ENCODE measurements at regions not wholly inside any gene's neighbourhood (a gene's known extent, or its start where the extent isn't known, plus 50 kb on each side); places are given as distances from the start of the nearest gene placed in this dataset.
"Not testable (repeated sequence)": the region's sequence is repeated elsewhere in the genome, so short reads cannot be mapped to it uniquely, and the experiment has no call there.

DNA sequence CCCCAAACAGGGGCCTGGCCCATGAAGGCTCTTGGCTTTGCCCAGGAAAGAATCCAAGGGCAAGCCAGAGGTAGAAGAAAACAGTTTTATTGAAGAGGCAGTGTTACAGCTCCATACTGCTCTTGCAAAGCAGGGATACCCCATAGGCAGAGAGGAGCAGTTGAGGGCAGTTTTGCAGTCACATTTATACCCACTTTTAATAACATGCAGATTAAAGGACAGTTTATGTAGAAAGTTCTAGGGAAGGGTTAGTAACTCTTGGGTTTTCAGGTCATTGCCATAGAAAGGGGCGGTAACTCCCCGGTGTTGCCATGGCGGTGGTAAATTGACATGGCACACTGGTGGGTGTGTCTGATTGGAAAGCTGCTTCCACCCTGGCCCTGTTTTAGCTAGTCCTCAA is 80.5 kb upstream of the GNAZ start:
- intact Hi-C loops (cut with micrococcal nuclease): no loop called here
- no peaks in the 10 kb centered on the region for H3K36me3 ChIP-seq (ENCODE audit: insufficient read depth, low read length)
- H3K27ac Mint-ChIP-seq: no peak overlapping the region
- ChIA-PET CTCF (ENCODE audit: partially characterized antibody) (no interaction called here), POLR2A (ENCODE audit: partially characterized antibody) (no interaction called here)
- no peaks in the 10 kb centered on the region for H3K4me1 ChIP-seq (ENCODE audit: insufficient read depth, low read length)
- no peaks in the 10 kb centered on the region for H3K9me3 ChIP-seq (ENCODE audit: control insufficient read depth in 1 of 2, low read length in 2 of 2)
- H3K9me3 Mint-ChIP-seq: peaks cover 0 to 3% (median under 1%) of the 10 kb centered on the region in 8 donors
- H3K4me3 ChIP-seq (ENCODE audit: low read length in 2 of 2): no peak overlapping the region
- no peaks in the 10 kb centered on the region for H3K27me3 ChIP-seq (ENCODE audit: insufficient read depth, low read length)
- H3K27ac ChIP-seq (ENCODE audit: low read depth, low read length): no peak overlapping the region
- peaks cover 15 to 16% of the 10 kb centered on the region in 2 donors for H3K27me3 Mint-ChIP-seq
- H3K4me1 Mint-ChIP-seq: no peaks in the 10 kb centered on the region
- H3K36me3 Mint-ChIP-seq: no peaks in the 10 kb centered on the region
- no peak overlapping the region for H3K4me3 Mint-ChIP-seq
- no peak for DNase-seq

- peaks cover 0 to 11% (median 6%) of the 10 kb centered on the region in 8 donors for H3K9me3 Mint-ChIP-seq
- H3K4me3 Mint-ChIP-seq; H3K36me3 ChIP-seq (ENCODE audit: insufficient read depth, low read length); H3K4me3 ChIP-seq (ENCODE audit: low read length in 2 of 2); H3K9me3 ChIP-seq (ENCODE audit: control insufficient read depth in 1 of 2, low read length in 2 of 2); intact Hi-C loops (cut with micrococcal nuclease); CTCF ChIA-PET (ENCODE audit: partially characterized antibody); H3K27ac ChIP-seq (ENCODE audit: low read depth, low read length); H3K4me1 ChIP-seq (ENCODE audit: insufficient read depth, low read length); H3K36me3 Mint-ChIP-seq; H3K4me1 Mint-ChIP-seq; POLR2A ChIA-PET (ENCODE audit: partially characterized antibody); H3K27ac Mint-ChIP-seq; H3K27me3 ChIP-seq (ENCODE audit: insufficient read depth, low read length); DNase-seq: not testable (repeated sequence)
- H3K27me3 Mint-ChIP-seq: peaks cover 17 to 18% of the 10 kb centered on the region in 2 donors
Measured at GRCh38 chr22:22990711-22991505, 79.4 kb upstream of the GNAZ start.

DNA sequence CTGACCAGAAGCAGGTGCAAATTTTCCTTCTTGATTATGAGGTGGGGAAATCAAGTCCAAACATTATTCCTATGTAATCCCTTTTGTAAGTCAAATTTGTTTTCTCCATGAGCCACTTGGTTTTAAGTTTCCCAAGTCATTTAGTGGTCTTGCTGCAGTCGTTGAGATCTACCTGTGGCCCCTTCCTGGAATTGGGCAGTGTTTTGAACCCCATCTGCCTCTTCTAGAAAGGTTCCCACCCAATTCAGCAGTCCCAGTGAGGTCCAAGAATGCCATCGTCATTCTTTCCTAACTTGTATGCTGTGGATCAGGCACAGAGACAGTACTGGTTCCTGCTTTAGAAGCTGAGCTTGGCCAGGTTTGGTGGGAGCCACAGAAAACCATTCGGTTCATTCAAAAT is 77.8 kb upstream of the GNAZ start:
- intact Hi-C loops (cut with micrococcal nuclease): no loop called here
- H3K36me3 Mint-ChIP-seq: peaks cover 0 to 3% of the 10 kb centered on the region in 2 donors
- POLR2A ChIA-PET (ENCODE audit: partially characterized antibody): no interaction called here
- CTCF ChIA-PET (ENCODE audit: partially characterized antibody): no interaction called here
- Histone ChIP-seq H3K27me3 (ENCODE audit: insufficient read depth, low read length) (no peaks in the 10 kb centered on the region), H3K4me3 (ENCODE audit: low read length in 2 of 2) (no peak overlapping the region), H3K4me1 (ENCODE audit: insufficient read depth, low read length) (no peaks in the 10 kb centered on the region), H3K27ac (ENCODE audit: low read depth, low read length) (no peak overlapping the region), H3K36me3 (ENCODE audit: insufficient read depth, low read length) (no peaks in the 10 kb centered on the region), H3K9me3 (ENCODE audit: control insufficient read depth in 1 of 2, low read length in 2 of 2) (peaks cover 0 to 8% of the 10 kb centered on the region in 2 donors)
- no peaks in the 10 kb centered on the region for H3K4me1 Mint-ChIP-seq
- peaks cover 1 to 27% (median 19%) of the 10 kb centered on the region in 8 donors for H3K9me3 Mint-ChIP-seq
- no peak overlapping the region for H3K27ac Mint-ChIP-seq
- H3K27me3 Mint-ChIP-seq: peaks cover 16 to 22% of the 10 kb centered on the region in 2 donors
- DNase-seq: no peak
- H3K4me3 Mint-ChIP-seq: no peak overlapping the region

DNA sequence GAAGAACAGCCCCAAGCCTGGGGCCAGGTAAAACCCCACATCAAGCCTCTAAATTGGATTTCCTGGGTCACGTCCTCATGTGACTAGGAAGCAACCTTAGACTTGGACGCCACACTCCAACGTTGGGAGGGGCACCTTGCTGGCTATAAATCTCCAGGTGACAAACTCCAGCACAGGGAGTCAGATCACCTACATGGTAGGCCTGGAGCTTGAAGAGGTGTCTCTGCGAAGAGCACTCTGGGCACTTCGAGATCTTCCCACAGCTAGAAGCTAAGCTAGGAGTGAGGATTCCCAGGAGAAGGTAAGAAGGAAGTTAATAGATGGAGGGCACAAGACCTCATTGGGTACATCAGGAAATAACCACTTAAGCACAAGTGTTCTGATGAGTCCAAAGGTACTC is 77.1 kb upstream of the GNAZ start:
- Histone ChIP-seq H3K4me3 (ENCODE audit: low read length in 2 of 2) (no peak overlapping the region), H3K27ac (ENCODE audit: low read depth, low read length) (no peak overlapping the region), H3K36me3 (ENCODE audit: insufficient read depth, low read length) (no peaks in the 10 kb centered on the region), H3K4me1 (ENCODE audit: insufficient read depth, low read length) (no peaks in the 10 kb centered on the region), H3K27me3 (ENCODE audit: insufficient read depth, low read length) (no peaks in the 10 kb centered on the region), H3K9me3 (ENCODE audit: control insufficient read depth in 1 of 2, low read length in 2 of 2) (peaks cover 0 to 8% of the 10 kb centered on the region in 2 donors)
- Mint-ChIP-seq H3K4me3 (no peak overlapping the region), H3K27ac (no peak overlapping the region), H3K27me3 (peaks cover 16 to 25% of the 10 kb centered on the region in 2 donors), H3K36me3 (peaks cover 0 to 7% of the 10 kb centered on the region in 2 donors), H3K9me3 (peaks cover 1 to 34% (median 26%) of the 10 kb centered on the region in 8 donors), H3K4me1 (no peaks in the 10 kb centered on the region)
- DNase-seq: no peak
- POLR2A ChIA-PET (ENCODE audit: partially characterized antibody): no interaction called here
- CTCF ChIA-PET (ENCODE audit: partially characterized antibody): no interaction called here
- intact Hi-C loops (cut with micrococcal nuclease): no loop called here

- Histone ChIP-seq H3K9me3 (ENCODE audit: control insufficient read depth in 1 of 2, low read length in 2 of 2) (peaks cover 0 to 8% of the 10 kb centered on the region in 2 donors), H3K4me3 (ENCODE audit: low read length in 2 of 2) (no peak overlapping the region), H3K36me3 (ENCODE audit: insufficient read depth, low read length) (no peaks in the 10 kb centered on the region), H3K4me1 (ENCODE audit: insufficient read depth, low read length) (no peaks in the 10 kb centered on the region), H3K27me3 (ENCODE audit: insufficient read depth, low read length) (no peaks in the 10 kb centered on the region), H3K27ac (ENCODE audit: low read depth, low read length) (no peak overlapping the region)
- Mint-ChIP-seq H3K4me1 (no peaks in the 10 kb centered on the region), H3K36me3 (peaks cover 0 to 9% of the 10 kb centered on the region in 2 donors), H3K27me3 (peaks cover 20 to 23% of the 10 kb centered on the region in 2 donors), H3K27ac (no peak overlapping the region), H3K9me3 (peaks cover 1 to 42% (median 35%) of the 10 kb centered on the region in 8 donors), H3K4me3 (no peak overlapping the region)
- intact Hi-C loops (cut with micrococcal nuclease): no loop called here
- no peak for DNase-seq
- CTCF ChIA-PET (ENCODE audit: partially characterized antibody): no interaction called here
- POLR2A ChIA-PET (ENCODE audit: partially characterized antibody): no interaction called here
Measured at GRCh38 chr22:22995166-22995565, 75.2 kb upstream of the GNAZ start.

GRCh38 chr22:22996511-22997261 is 73.6 kb upstream of the GNAZ start:
- Mint-ChIP-seq H3K4me3 (no peak overlapping the region), H3K27me3 (peaks cover 18 to 29% of the 10 kb centered on the region in 2 donors), H3K4me1 (no peaks in the 10 kb centered on the region), H3K9me3 (peaks cover 1 to 42% (median 37%) of the 10 kb centered on the region in 8 donors), H3K36me3 (peaks cover 0 to 9% of the 10 kb centered on the region in 2 donors), H3K27ac (no peak overlapping the region)
- intact Hi-C loops (cut with micrococcal nuclease): no loop called here
- H3K27ac ChIP-seq (ENCODE audit: low read depth, low read length): no peak overlapping the region
- POLR2A ChIA-PET (ENCODE audit: partially characterized antibody): no interaction called here
- no peak for DNase-seq
- no peaks in the 10 kb centered on the region for H3K4me1 ChIP-seq (ENCODE audit: insufficient read depth, low read length)
- peaks cover 0 to 8% of the 10 kb centered on the region in 2 donors for H3K9me3 ChIP-seq (ENCODE audit: control insufficient read depth in 1 of 2, low read length in 2 of 2)
- H3K4me3 ChIP-seq (ENCODE audit: low read length in 2 of 2): no peak overlapping the region
- no peaks in the 10 kb centered on the region for H3K36me3 ChIP-seq (ENCODE audit: insufficient read depth, low read length)
- CTCF ChIA-PET (ENCODE audit: partially characterized antibody): no interaction called here
- no peaks in the 10 kb centered on the region for H3K27me3 ChIP-seq (ENCODE audit: insufficient read depth, low read length)

DNA sequence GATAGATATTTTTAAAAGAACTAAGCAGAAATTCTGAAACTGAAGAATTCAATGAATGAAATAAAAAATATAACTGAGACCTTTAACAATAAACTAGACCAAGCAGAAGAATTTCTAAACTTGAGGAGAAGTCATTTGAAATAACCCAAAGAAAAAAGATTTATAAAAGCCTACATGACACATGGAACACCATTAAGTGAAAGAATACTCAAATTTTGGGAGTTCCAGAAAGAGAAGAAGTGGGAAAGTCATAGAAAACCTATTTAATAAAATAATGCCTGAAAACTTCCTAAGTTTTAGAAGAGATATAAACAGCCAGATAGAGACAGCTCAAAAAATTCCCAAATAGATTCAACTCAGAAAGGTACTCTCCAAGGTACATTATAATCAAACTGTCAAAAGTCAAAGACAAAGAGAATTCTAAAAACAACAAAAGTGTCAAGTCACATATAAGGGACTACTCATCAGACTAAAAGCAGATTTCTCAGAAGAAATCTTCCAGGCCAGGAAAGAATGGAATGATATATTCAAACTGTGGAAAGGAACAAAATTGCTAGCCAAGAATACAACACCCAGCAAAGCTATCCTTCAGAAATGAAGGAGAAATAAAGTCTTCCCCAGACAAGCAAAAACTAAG is 72.9 kb upstream of the GNAZ start:
- no peak overlapping the region for H3K4me3 ChIP-seq (ENCODE audit: low read length in 2 of 2)
- ChIA-PET POLR2A (ENCODE audit: partially characterized antibody) (no interaction called here), CTCF (ENCODE audit: partially characterized antibody) (no interaction called here)
- intact Hi-C loops (cut with micrococcal nuclease): no loop called here
- peaks cover 23 to 29% of the 10 kb centered on the region in 2 donors for H3K27me3 Mint-ChIP-seq
- H3K27me3 ChIP-seq (ENCODE audit: insufficient read depth, low read length): no peaks in the 10 kb centered on the region
- no peak overlapping the region for H3K27ac Mint-ChIP-seq
- H3K27ac ChIP-seq (ENCODE audit: low read depth, low read length): no peak overlapping the region
- H3K36me3 Mint-ChIP-seq: peaks cover 0 to 9% of the 10 kb centered on the region in 2 donors
- peaks cover 0 to 8% of the 10 kb centered on the region in 2 donors for H3K9me3 ChIP-seq (ENCODE audit: control insufficient read depth in 1 of 2, low read length in 2 of 2)
- H3K4me1 Mint-ChIP-seq: no peaks in the 10 kb centered on the region
- H3K4me1 ChIP-seq (ENCODE audit: insufficient read depth, low read length): no peaks in the 10 kb centered on the region
- H3K36me3 ChIP-seq (ENCODE audit: insufficient read depth, low read length): no peaks in the 10 kb centered on the region
- no peak overlapping the region for H3K4me3 Mint-ChIP-seq
- peaks cover 1 to 42% (median 37%) of the 10 kb centered on the region in 8 donors for H3K9me3 Mint-ChIP-seq
- DNase-seq: no peak
